ENCODE measurements at regions not wholly inside any gene's neighbourhood (a gene's known extent, or its start where the extent isn't known, plus 50 kb on each side); places are given as distances from the start of the nearest gene placed in this dataset.

- H4K20me1 ChIP-seq (ENCODE audit: control insufficient read depth, insufficient read depth, insufficient read length), result no peaks in the 10 kb centered on the region
- Mint-ChIP-seq H3K36me3 (ENCODE audit: insufficient read depth in 1 of 3, low read depth in 3 of 3) (no peaks in the 10 kb centered on the region), H3K4me3 (no peak overlapping the region), H3K27ac (no peak overlapping the region), H3K9me3 (no peaks in the 10 kb centered on the region), H3K4me1 (peaks cover 3 to 7% of the 10 kb centered on the region in 2 experiments), H3K27me3 (ENCODE audit: low read depth) (no peaks in the 10 kb centered on the region)
- H3T11ph ChIP-seq (ENCODE audit: low read length), result no peak overlapping the region
- H2BK12ac ChIP-seq (ENCODE audit: insufficient read length, low read depth, low read length), result no peak overlapping the region
- H3K4ac ChIP-seq (ENCODE audit: low read depth, low read length), result no peak overlapping the region
- H3K27ac ChIP-seq (ENCODE audit: insufficient read length, low read depth, low read length), result no peak overlapping the region
- no peak overlapping the region for H2BK120ac ChIP-seq (ENCODE audit: low read depth, low read length, poor library complexity, severe bottlenecking)
- no peaks in the 10 kb centered on the region for H3K9me3 ChIP-seq (ENCODE audit: control insufficient read depth, low read depth, low read length)
- H3K23me2 ChIP-seq (ENCODE audit: insufficient read length, low read depth, low read length, poor library complexity, severe bottlenecking), result no peaks in the 10 kb centered on the region
- H3K79me1 ChIP-seq (ENCODE audit: insufficient read depth, low read depth, low read length, poor library complexity, severe bottlenecking), result no peaks in the 10 kb centered on the region
- H2BK5ac ChIP-seq (ENCODE audit: insufficient read length, low read length), result no peak overlapping the region
- TF ChIP-seq CTCF (conservative IDR thresholded peaks at IDR 0.05), result no peak
- no peak overlapping the region for H3K4me2 ChIP-seq (ENCODE audit: insufficient read depth, insufficient read length, low read length)
- H2BK20ac ChIP-seq (ENCODE audit: low read depth, low read length, poor library complexity, severe bottlenecking), result no peak overlapping the region
- no peaks in the 10 kb centered on the region for H3K27me3 ChIP-seq (ENCODE audit: insufficient read depth, low read length)
- no peak overlapping the region for H4K8ac ChIP-seq (replicated peaks; ENCODE audit: insufficient read length, low read depth, low read length)
- H3K79me2 ChIP-seq (ENCODE audit: insufficient read depth, low read length), result no peaks in the 10 kb centered on the region
- H3K18ac ChIP-seq (ENCODE audit: insufficient read length, low read depth, low read length), result no peak overlapping the region
- H4K91ac ChIP-seq (ENCODE audit: insufficient read length, low read depth, low read length), result no peak overlapping the region
- H3K56ac ChIP-seq (ENCODE audit: insufficient read length, low read depth, low read length), result no peak overlapping the region
- no peak overlapping the region for H2BK15ac ChIP-seq (ENCODE audit: low read depth, low read length)
- no peak overlapping the region for H4K5ac ChIP-seq (ENCODE audit: insufficient read length, low read depth, low read length)
- no peak overlapping the region for H2AK5ac ChIP-seq (ENCODE audit: insufficient read length, low read length)
- no peak overlapping the region for H3K9ac ChIP-seq (ENCODE audit: extremely low read depth, insufficient read length, low read length)
- H3K4me1 ChIP-seq (ENCODE audit: insufficient read depth, low read length), result no peaks in the 10 kb centered on the region
- no peak for DNase-seq
- no peak overlapping the region for H3K23ac ChIP-seq (ENCODE audit: insufficient read length, low read depth, low read length)
- H2AFZ ChIP-seq (ENCODE audit: low read length), result no peak overlapping the region
- H3K14ac ChIP-seq (ENCODE audit: insufficient read depth, low read length), result no peak overlapping the region
Observed at GRCh38 chr5:113813466-113813865, 300.0 kb downstream of the YTHDC2 start.
